Stimulated activated CD4-positive, alpha-beta T cell treated with anti-CD3 and anti-CD28 coated beads, Interleukin-1b, Interleukin-23, amount 100 ng/mL, for 48 hours (primary cell): ENCODE measurements at regions not wholly inside any gene's neighbourhood (a gene's known extent, or its start where the extent isn't known, plus 50 kb on each side); places are given as distances from the start of the nearest gene placed in this dataset.

Source experiments
- DNase-seq: peaks from one replicate; pipeline ENCODE4 v3.0.0-alpha.2; 2020

- no peak for DNase-seq
These were observed 277.5 kb upstream of the ZFP64 start for GRCh38 chr20:52469128-52469527.

- DNase-seq = no peak
These were observed 274.4 kb upstream of the ZFP64 start for GRCh38 chr20:52465991-52466390.

- DNase-seq = no peak
These were observed 270.0 kb upstream of the ZFP64 start for GRCh38 chr20:52461582-52461981.

- DNase-seq = no peak
These were observed 267.6 kb upstream of the ZFP64 start for GRCh38 chr20:52459150-52459549.

GRCh38 chr20:52457826-52458225, 266.2 kb upstream of the ZFP64 start:
- DNase-seq = no peak

GRCh38 chr20:52454660-52455059, 263.1 kb upstream of the ZFP64 start:
- no peak for DNase-seq

GRCh38 chr20:52448513-52449232, 257.1 kb upstream of the ZFP64 start:
- DNase-seq = no peak

- DNase-seq = no peak
These were observed 255.6 kb upstream of the ZFP64 start for GRCh38 chr20:52447225-52447551.

- DNase-seq = no peak
These were observed 255.0 kb upstream of the ZFP64 start for GRCh38 chr20:52446421-52447224.

GRCh38 chr20:52444455-52444854, 252.9 kb upstream of the ZFP64 start:
- no peak for DNase-seq

GRCh38 chr20:52443874-52444273, 252.3 kb upstream of the ZFP64 start:
- no peak for DNase-seq

- DNase-seq = no peak
These were observed 250.1 kb upstream of the ZFP64 start for GRCh38 chr20:52441710-52442109.

GRCh38 chr20:52439375-52439774, 247.8 kb upstream of the ZFP64 start:
- DNase-seq = no peak

GRCh38 chr20:52438326-52438963, 246.9 kb upstream of the ZFP64 start:
- no peak for DNase-seq

- no peak for DNase-seq
These were observed 242.9 kb upstream of the ZFP64 start for GRCh38 chr20:52434453-52434852.

- DNase-seq = no peak
These were observed 242.5 kb upstream of the ZFP64 start for GRCh38 chr20:52434041-52434425.

GRCh38 chr20:52433326-52434040, 241.9 kb upstream of the ZFP64 start:
- no peak for DNase-seq

GRCh38 chr20:52432740-52433139, 241.2 kb upstream of the ZFP64 start:
- no peak for DNase-seq

GRCh38 chr20:52429029-52429428, 237.4 kb upstream of the ZFP64 start:
- DNase-seq = no peak

GRCh38 chr20:52427960-52428359, 236.4 kb upstream of the ZFP64 start:
- no peak for DNase-seq

GRCh38 chr20:52426856-52427255, 235.3 kb upstream of the ZFP64 start:
- DNase-seq = no peak

- no peak for DNase-seq
These were observed 234.1 kb upstream of the ZFP64 start for GRCh38 chr20:52425701-52426100.

GRCh38 chr20:52425253-52425652, 233.7 kb upstream of the ZFP64 start:
- peak; percentile 8 for DNase-seq
